ENCODE measurements at regions not wholly inside any gene's neighbourhood (a gene's known extent, or its start where the extent isn't known, plus 50 kb on each side); places are given as distances from the start of the nearest gene placed in this dataset.

DNA sequence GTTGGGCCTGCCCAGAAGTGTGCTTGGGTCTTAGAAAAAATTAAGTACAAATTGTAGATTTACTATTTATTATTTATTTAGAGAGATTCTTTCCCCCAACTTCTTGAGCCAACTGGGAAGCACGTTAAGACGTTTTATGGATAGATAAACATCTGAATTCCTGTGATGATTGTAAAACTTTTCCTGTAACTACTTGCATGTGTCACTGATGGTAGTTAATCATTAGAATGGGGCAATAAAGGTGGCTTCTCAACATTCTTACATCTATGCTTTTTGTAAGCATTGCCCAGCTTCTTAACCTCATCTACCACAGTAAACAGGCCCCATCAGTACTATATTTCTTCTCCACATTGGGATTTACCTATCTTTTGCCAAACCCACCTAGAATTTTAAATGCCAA, 559.8 kb downstream of the LMO4 start:
- Histone ChIP-seq H2BK12ac (ENCODE audit: low read length in 2 of 2) (no peak overlapping the region), H3K27ac (ENCODE audit: low read length, poor library complexity, severe bottlenecking) (no peak overlapping the region), H3K79me1 (replicated peaks; ENCODE audit: low read length, poor library complexity, severe bottlenecking) (no peaks in the 10 kb centered on the region), H3K23ac (ENCODE audit: low read length in 2 of 2) (no peak overlapping the region), H3K4me1 (ENCODE audit: control insufficient read depth, insufficient read depth, low read depth, low read length) (peaks cover 1% of the 10 kb centered on the region), H3K14ac (ENCODE audit: low read length in 2 of 2) (no peak overlapping the region), H3K4me2 (ENCODE audit: low read length, poor library complexity, severe bottlenecking) (no peak overlapping the region), H4K91ac (ENCODE audit: low read length) (no peak overlapping the region), H3K4ac (ENCODE audit: low read depth in 1 of 2, low read length in 2 of 2) (no peak overlapping the region), H2BK5ac (ENCODE audit: low read depth, low read length, poor library complexity, severe bottlenecking) (no peak overlapping the region), H3K36me3 (ENCODE audit: control insufficient read depth in 1 of 2, insufficient read depth in 2 of 2, low read depth in 1 of 2, low read length in 2 of 2) (no peaks in the 10 kb centered on the region), H4K8ac (ENCODE audit: low read length) (no peak overlapping the region), H3K9me3 (ENCODE audit: control insufficient read depth, low read length) (no peaks in the 10 kb centered on the region), H2AFZ (ENCODE audit: low read depth, low read length) (no peak overlapping the region), H2BK120ac (ENCODE audit: low read depth, low read length) (no peak overlapping the region), H3K27me3 (ENCODE audit: control insufficient read depth in 1 of 2, insufficient read depth in 1 of 2, low read length in 2 of 2) (no peaks in the 10 kb centered on the region), H3K4me3 (ENCODE audit: insufficient read depth in 1 of 2, low read depth in 1 of 2, low read length in 2 of 2) (no peak overlapping the region), H3K18ac (ENCODE audit: low read depth in 1 of 2, low read length in 2 of 2) (no peak overlapping the region), H2AK5ac (ENCODE audit: low read length, severe bottlenecking) (no peak overlapping the region), H3K9ac (ENCODE audit: low read length) (no peak overlapping the region), H2BK15ac (ENCODE audit: low read depth, poor library complexity, severe bottlenecking) (no peak overlapping the region)
- WGBS: no CpG with 5 or more reads among the region's 2 CpGs
- DNase-seq: peak; percentile 52

DNA sequence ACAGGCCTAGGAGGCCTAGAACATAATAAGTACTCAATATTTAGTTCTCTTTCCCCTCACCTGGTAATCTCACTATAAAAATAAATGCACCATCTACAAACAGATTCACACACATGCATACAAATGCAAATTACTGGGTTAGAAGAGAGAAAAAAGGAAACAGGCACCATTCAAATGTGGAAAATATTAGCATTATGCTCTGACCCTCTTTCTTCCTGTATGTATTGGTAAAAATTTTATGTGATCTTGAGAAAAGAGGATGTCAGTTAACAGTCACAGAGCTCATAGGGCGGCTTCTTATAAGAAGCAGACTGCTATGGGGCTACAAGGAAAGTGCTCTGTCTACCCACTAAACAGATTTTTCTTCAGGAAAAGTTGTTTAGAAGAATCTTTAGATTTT, 565.4 kb downstream of the LMO4 start:
- Histone ChIP-seq H2BK15ac (ENCODE audit: low read depth, poor library complexity, severe bottlenecking) (no peak overlapping the region), H2BK120ac (ENCODE audit: low read depth, low read length) (no peak overlapping the region), H3K27ac (ENCODE audit: low read length, poor library complexity, severe bottlenecking) (no peak overlapping the region), H2BK5ac (ENCODE audit: low read depth, low read length, poor library complexity, severe bottlenecking) (no peak overlapping the region), H3K14ac (ENCODE audit: low read length in 2 of 2) (no peak overlapping the region), H4K91ac (ENCODE audit: low read length) (no peak overlapping the region), H3K36me3 (ENCODE audit: control insufficient read depth in 1 of 2, insufficient read depth in 2 of 2, low read depth in 1 of 2, low read length in 2 of 2) (no peaks in the 10 kb centered on the region), H3K27me3 (ENCODE audit: control insufficient read depth in 1 of 2, insufficient read depth in 1 of 2, low read length in 2 of 2) (no peaks in the 10 kb centered on the region), H3K18ac (ENCODE audit: low read depth in 1 of 2, low read length in 2 of 2) (no peak overlapping the region), H3K4me2 (ENCODE audit: low read length, poor library complexity, severe bottlenecking) (no peak overlapping the region), H3K4me1 (ENCODE audit: control insufficient read depth, insufficient read depth, low read depth, low read length) (no peaks in the 10 kb centered on the region), H4K8ac (ENCODE audit: low read length) (no peak overlapping the region), H3K23ac (ENCODE audit: low read length in 2 of 2) (no peak overlapping the region), H3K79me1 (replicated peaks; ENCODE audit: low read length, poor library complexity, severe bottlenecking) (no peaks in the 10 kb centered on the region), H2BK12ac (ENCODE audit: low read length in 2 of 2) (no peak overlapping the region), H3K9ac (ENCODE audit: low read length) (no peak overlapping the region), H3K9me3 (ENCODE audit: control insufficient read depth, low read length) (no peaks in the 10 kb centered on the region), H3K4ac (ENCODE audit: low read depth in 1 of 2, low read length in 2 of 2) (no peak overlapping the region), H3K4me3 (ENCODE audit: insufficient read depth in 1 of 2, low read depth in 1 of 2, low read length in 2 of 2) (no peak overlapping the region), H2AFZ (ENCODE audit: low read depth, low read length) (no peak overlapping the region), H2AK5ac (ENCODE audit: low read length, severe bottlenecking) (no peak overlapping the region)
- WGBS: no CpG with 5 or more reads among the region's 1 CpG
- DNase-seq: no peak

DNA sequence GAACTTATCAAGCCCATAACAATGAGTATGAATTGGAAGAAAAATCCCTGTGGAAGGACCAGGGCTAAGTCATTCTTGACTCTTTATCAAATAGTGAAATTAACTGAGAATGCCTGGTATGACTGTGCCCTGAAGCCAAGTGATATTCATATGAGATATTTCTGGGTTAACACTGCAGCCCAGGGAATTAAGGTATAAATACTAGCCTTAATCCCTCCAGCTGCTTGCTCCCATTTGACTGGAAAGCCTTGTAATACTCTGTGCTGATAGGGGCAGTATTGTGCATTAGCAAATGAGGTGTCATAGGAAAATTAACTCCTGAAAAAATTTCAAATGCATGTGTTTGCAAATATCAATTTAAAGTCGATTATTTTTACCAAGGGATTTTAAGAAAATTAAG, 568.8 kb downstream of the LMO4 start:
- no peak for DNase-seq
- WGBS: no CpG with 5 or more reads among the region's 1 CpG

DNA sequence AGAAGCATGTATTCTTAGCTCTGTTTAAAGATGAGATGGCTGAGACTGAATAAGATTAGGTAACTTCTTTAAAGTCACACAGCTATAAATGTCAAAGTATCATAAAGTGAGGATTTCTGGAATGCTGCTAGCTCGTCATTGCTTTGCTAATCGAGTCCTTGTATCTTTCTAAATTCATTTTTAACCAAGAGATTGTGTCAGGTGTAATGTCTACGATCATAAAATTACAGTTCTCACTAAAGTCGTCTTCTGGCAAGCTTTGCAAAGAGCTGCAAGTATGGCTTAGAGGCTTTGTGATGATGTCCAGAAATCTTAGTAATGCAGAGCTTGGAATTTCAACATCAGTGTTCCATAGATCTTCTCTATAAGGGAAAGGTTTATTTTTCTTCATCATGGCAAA, 569.8 kb downstream of the LMO4 start:
- Histone ChIP-seq H2AFZ (ENCODE audit: low read depth, low read length) (no peak overlapping the region), H3K36me3 (ENCODE audit: control insufficient read depth in 1 of 2, insufficient read depth in 2 of 2, low read depth in 1 of 2, low read length in 2 of 2) (no peaks in the 10 kb centered on the region), H4K8ac (ENCODE audit: low read length) (no peak overlapping the region), H2BK12ac (ENCODE audit: low read length in 2 of 2) (no peak overlapping the region), H3K9ac (ENCODE audit: low read length) (no peak overlapping the region), H4K91ac (ENCODE audit: low read length) (no peak overlapping the region), H3K27ac (ENCODE audit: low read length, poor library complexity, severe bottlenecking) (no peak overlapping the region), H3K9me3 (ENCODE audit: control insufficient read depth, low read length) (no peaks in the 10 kb centered on the region), H3K14ac (ENCODE audit: low read length in 2 of 2) (no peak overlapping the region), H3K79me1 (replicated peaks; ENCODE audit: low read length, poor library complexity, severe bottlenecking) (no peaks in the 10 kb centered on the region), H2BK5ac (ENCODE audit: low read depth, low read length, poor library complexity, severe bottlenecking) (no peak overlapping the region), H3K4me1 (ENCODE audit: control insufficient read depth, insufficient read depth, low read depth, low read length) (no peaks in the 10 kb centered on the region), H3K23ac (ENCODE audit: low read length in 2 of 2) (no peak overlapping the region), H3K4me3 (ENCODE audit: insufficient read depth in 1 of 2, low read depth in 1 of 2, low read length in 2 of 2) (no peak overlapping the region), H3K18ac (ENCODE audit: low read depth in 1 of 2, low read length in 2 of 2) (no peak overlapping the region), H3K4me2 (ENCODE audit: low read length, poor library complexity, severe bottlenecking) (no peak overlapping the region), H3K27me3 (ENCODE audit: control insufficient read depth in 1 of 2, insufficient read depth in 1 of 2, low read length in 2 of 2) (no peaks in the 10 kb centered on the region), H2AK5ac (ENCODE audit: low read length, severe bottlenecking) (no peak overlapping the region), H2BK120ac (ENCODE audit: low read depth, low read length) (no peak overlapping the region), H3K4ac (ENCODE audit: low read depth in 1 of 2, low read length in 2 of 2) (no peak overlapping the region), H2BK15ac (ENCODE audit: low read depth, poor library complexity, severe bottlenecking) (no peak overlapping the region)
- peak; percentile 28 for DNase-seq
- 52% methylated on average over 2 of the region's 4 CpGs for WGBS

More for the DNA sequence above, 568.8 kb downstream of the LMO4 start:
- Histone ChIP-seq H2AFZ (ENCODE audit: low read depth, low read length) (no peak overlapping the region), H3K4ac (ENCODE audit: low read depth in 1 of 2, low read length in 2 of 2) (no peak overlapping the region), H2AK5ac (ENCODE audit: low read length, severe bottlenecking) (no peak overlapping the region), H3K23ac (ENCODE audit: low read length in 2 of 2) (no peak overlapping the region), H3K4me2 (ENCODE audit: low read length, poor library complexity, severe bottlenecking) (no peak overlapping the region), H3K9ac (ENCODE audit: low read length) (no peak overlapping the region), H3K27me3 (ENCODE audit: control insufficient read depth in 1 of 2, insufficient read depth in 1 of 2, low read length in 2 of 2) (no peaks in the 10 kb centered on the region), H4K8ac (ENCODE audit: low read length) (no peak overlapping the region), H3K79me1 (replicated peaks; ENCODE audit: low read length, poor library complexity, severe bottlenecking) (no peaks in the 10 kb centered on the region), H3K14ac (ENCODE audit: low read length in 2 of 2) (no peak overlapping the region), H3K4me3 (ENCODE audit: insufficient read depth in 1 of 2, low read depth in 1 of 2, low read length in 2 of 2) (no peak overlapping the region), H2BK15ac (ENCODE audit: low read depth, poor library complexity, severe bottlenecking) (no peak overlapping the region), H3K36me3 (ENCODE audit: control insufficient read depth in 1 of 2, insufficient read depth in 2 of 2, low read depth in 1 of 2, low read length in 2 of 2) (no peaks in the 10 kb centered on the region), H3K9me3 (ENCODE audit: control insufficient read depth, low read length) (no peaks in the 10 kb centered on the region), H4K91ac (ENCODE audit: low read length) (no peak overlapping the region), H3K18ac (ENCODE audit: low read depth in 1 of 2, low read length in 2 of 2) (no peak overlapping the region), H2BK12ac (ENCODE audit: low read length in 2 of 2) (no peak overlapping the region), H2BK5ac (ENCODE audit: low read depth, low read length, poor library complexity, severe bottlenecking) (no peak overlapping the region), H3K27ac (ENCODE audit: low read length, poor library complexity, severe bottlenecking) (no peak overlapping the region), H2BK120ac (ENCODE audit: low read depth, low read length) (no peak overlapping the region), H3K4me1 (ENCODE audit: control insufficient read depth, insufficient read depth, low read depth, low read length) (no peaks in the 10 kb centered on the region)
